ENCODE measurements at regions not wholly inside any gene's neighbourhood (a gene's known extent, or its start where the extent isn't known, plus 50 kb on each side); places are given as distances from the start of the nearest gene placed in this dataset.

DNA sequence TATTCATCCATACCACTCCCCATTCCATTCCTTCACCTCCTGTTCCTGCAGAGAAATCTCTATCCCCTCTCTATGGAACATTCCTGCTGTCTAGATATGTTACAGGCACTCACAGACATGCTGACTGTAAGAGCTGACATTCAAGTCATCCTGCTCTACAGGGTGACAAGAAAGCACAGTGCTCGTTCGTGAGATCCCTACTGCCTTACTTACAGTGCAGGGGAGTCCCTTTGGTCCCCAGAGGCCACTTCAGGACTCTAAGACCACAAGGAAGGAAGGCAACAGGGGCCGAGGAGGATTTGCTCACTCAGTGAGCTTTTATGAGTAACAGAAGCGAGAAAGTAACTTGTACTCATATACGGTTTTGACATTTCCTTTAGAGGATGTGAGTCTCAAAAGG, 110.5 kb downstream of the GAS1 start:
- no peaks in the 10 kb centered on the region for H3K9me3 ChIP-seq (ENCODE audit: control insufficient read depth in 2 of 2, low read length in 2 of 2)
- no peaks in the 10 kb centered on the region for H3K4me1 ChIP-seq (ENCODE audit: control insufficient read depth in 2 of 2, insufficient read depth in 2 of 2, low read length in 2 of 2)
- H3K36me3 ChIP-seq (ENCODE audit: control insufficient read depth in 2 of 2, insufficient read depth in 2 of 2, low read length in 2 of 2) = no peaks in the 10 kb centered on the region
- H3K9ac ChIP-seq (ENCODE audit: low read depth in 1 of 2, low read length in 2 of 2) = no peak overlapping the region
- no peaks in the 10 kb centered on the region for H3K27me3 ChIP-seq (ENCODE audit: control insufficient read depth in 2 of 2, insufficient read depth in 2 of 2, low read length in 2 of 2)
- H3K27ac ChIP-seq (ENCODE audit: low read depth in 2 of 2, low read length in 2 of 2) = no peak overlapping the region
- H3K4me3 ChIP-seq (ENCODE audit: low read length in 2 of 2) = no peak overlapping the region

- Histone ChIP-seq H3K4me3 (ENCODE audit: low read length in 2 of 2) (no peak overlapping the region), H3K4me1 (ENCODE audit: control insufficient read depth in 2 of 2, insufficient read depth in 2 of 2, low read length in 2 of 2) (no peaks in the 10 kb centered on the region), H3K36me3 (ENCODE audit: control insufficient read depth in 2 of 2, insufficient read depth in 2 of 2, low read length in 2 of 2) (no peaks in the 10 kb centered on the region), H3K9me3 (ENCODE audit: control insufficient read depth in 2 of 2, low read length in 2 of 2) (no peaks in the 10 kb centered on the region), H3K9ac (ENCODE audit: low read depth in 1 of 2, low read length in 2 of 2) (no peak overlapping the region), H3K27me3 (ENCODE audit: control insufficient read depth in 2 of 2, insufficient read depth in 2 of 2, low read length in 2 of 2) (no peaks in the 10 kb centered on the region), H3K27ac (ENCODE audit: low read depth in 2 of 2, low read length in 2 of 2) (no peak overlapping the region)
Measured at GRCh38 chr9:86836266-86836665, 111.0 kb downstream of the GAS1 start.

- Histone ChIP-seq H3K36me3 (ENCODE audit: control insufficient read depth in 2 of 2, insufficient read depth in 2 of 2, low read length in 2 of 2) (no peaks in the 10 kb centered on the region), H3K4me1 (ENCODE audit: control insufficient read depth in 2 of 2, insufficient read depth in 2 of 2, low read length in 2 of 2) (no peaks in the 10 kb centered on the region), H3K4me3 (ENCODE audit: low read length in 2 of 2) (no peak overlapping the region), H3K9me3 (ENCODE audit: control insufficient read depth in 2 of 2, low read length in 2 of 2) (no peaks in the 10 kb centered on the region), H3K9ac (ENCODE audit: low read depth in 1 of 2, low read length in 2 of 2) (no peak overlapping the region), H3K27me3 (ENCODE audit: control insufficient read depth in 2 of 2, insufficient read depth in 2 of 2, low read length in 2 of 2) (no peaks in the 10 kb centered on the region), H3K27ac (ENCODE audit: low read depth in 2 of 2, low read length in 2 of 2) (no peak overlapping the region)
Measured at GRCh38 chr9:86830356-86830755, 117.0 kb downstream of the GAS1 start.

- Histone ChIP-seq H3K27me3 (ENCODE audit: control insufficient read depth in 2 of 2, insufficient read depth in 2 of 2, low read length in 2 of 2) (no peaks in the 10 kb centered on the region), H3K27ac (ENCODE audit: low read depth in 2 of 2, low read length in 2 of 2) (no peak overlapping the region), H3K36me3 (ENCODE audit: control insufficient read depth in 2 of 2, insufficient read depth in 2 of 2, low read length in 2 of 2) (no peaks in the 10 kb centered on the region)
Measured at GRCh38 chr9:86829496-86830046, 117.7 kb downstream of the GAS1 start.

DNA sequence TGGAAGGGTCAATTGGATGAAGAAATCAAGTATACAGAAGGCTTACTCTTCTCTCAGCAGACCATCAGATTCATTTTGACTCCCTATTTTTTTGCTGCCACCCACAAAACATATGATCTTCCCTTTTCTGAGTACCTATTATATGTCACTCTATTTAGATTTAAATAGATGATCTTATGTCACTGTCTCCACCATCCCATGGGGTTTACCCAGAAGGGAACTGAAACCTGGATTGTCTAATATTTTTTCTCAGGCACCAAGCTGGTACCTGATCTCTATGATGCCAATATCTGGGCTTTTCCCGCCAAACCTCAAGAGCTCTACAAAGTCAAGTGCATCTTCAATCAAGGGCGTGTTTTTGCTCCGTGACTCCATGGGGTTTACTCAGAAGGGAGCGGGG, 118.7 kb downstream of the GAS1 start:
- Histone ChIP-seq H3K9ac (ENCODE audit: low read depth in 1 of 2, low read length in 2 of 2) (no peak overlapping the region), H3K4me3 (ENCODE audit: low read length in 2 of 2) (no peak overlapping the region), H3K9me3 (ENCODE audit: control insufficient read depth in 2 of 2, low read length in 2 of 2) (no peaks in the 10 kb centered on the region), H3K27ac (ENCODE audit: low read depth in 2 of 2, low read length in 2 of 2) (no peak overlapping the region), H3K4me1 (ENCODE audit: control insufficient read depth in 2 of 2, insufficient read depth in 2 of 2, low read length in 2 of 2) (no peaks in the 10 kb centered on the region), H3K27me3 (ENCODE audit: control insufficient read depth in 2 of 2, insufficient read depth in 2 of 2, low read length in 2 of 2) (no peaks in the 10 kb centered on the region), H3K36me3 (ENCODE audit: control insufficient read depth in 2 of 2, insufficient read depth in 2 of 2, low read length in 2 of 2) (no peaks in the 10 kb centered on the region)

More at GRCh38 chr9:86829496-86830046, 117.7 kb downstream of the GAS1 start:
- no peak overlapping the region for H3K4me3 ChIP-seq (ENCODE audit: low read length in 2 of 2)
- no peaks in the 10 kb centered on the region for H3K4me1 ChIP-seq (ENCODE audit: control insufficient read depth in 2 of 2, insufficient read depth in 2 of 2, low read length in 2 of 2)
- H3K9me3 ChIP-seq (ENCODE audit: control insufficient read depth in 2 of 2, low read length in 2 of 2) = no peaks in the 10 kb centered on the region
- H3K9ac ChIP-seq (ENCODE audit: low read depth in 1 of 2, low read length in 2 of 2) = no peak overlapping the region

DNA sequence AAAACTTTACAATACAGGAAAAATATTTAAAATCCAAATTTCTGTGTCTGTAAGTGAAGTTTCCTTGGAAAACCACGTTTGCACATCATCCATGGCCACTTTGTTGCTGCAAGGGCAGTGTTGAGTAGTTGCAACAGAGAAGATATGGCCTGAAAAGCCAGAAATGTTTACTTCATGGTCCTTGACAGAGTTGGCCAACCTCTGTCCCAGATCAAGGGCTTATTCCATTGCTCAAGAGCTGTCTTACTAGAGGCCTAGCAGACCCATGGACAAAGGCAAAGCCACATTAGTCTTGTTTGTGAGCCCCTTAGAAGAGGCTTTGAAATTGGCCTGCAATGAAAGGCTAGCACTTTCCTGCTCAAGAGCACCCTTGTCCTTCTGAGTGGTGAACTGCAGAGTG, 119.4 kb downstream of the GAS1 start:
- no peaks in the 10 kb centered on the region for H3K36me3 ChIP-seq (ENCODE audit: control insufficient read depth in 2 of 2, insufficient read depth in 2 of 2, low read length in 2 of 2)
- H3K27me3 ChIP-seq (ENCODE audit: control insufficient read depth in 2 of 2, insufficient read depth in 2 of 2, low read length in 2 of 2) = no peaks in the 10 kb centered on the region
- H3K4me3 ChIP-seq (ENCODE audit: low read length in 2 of 2) = no peak overlapping the region
- H3K9ac ChIP-seq (ENCODE audit: low read depth in 1 of 2, low read length in 2 of 2) = no peak overlapping the region
- no peak overlapping the region for H3K27ac ChIP-seq (ENCODE audit: low read depth in 2 of 2, low read length in 2 of 2)
- H3K4me1 ChIP-seq (ENCODE audit: control insufficient read depth in 2 of 2, insufficient read depth in 2 of 2, low read length in 2 of 2) = no peaks in the 10 kb centered on the region
- no peaks in the 10 kb centered on the region for H3K9me3 ChIP-seq (ENCODE audit: control insufficient read depth in 2 of 2, low read length in 2 of 2)

- no peak overlapping the region for H3K4me3 ChIP-seq (ENCODE audit: low read length in 2 of 2)
- H3K9me3 ChIP-seq (ENCODE audit: control insufficient read depth in 2 of 2, low read length in 2 of 2) = no peaks in the 10 kb centered on the region
- H3K27ac ChIP-seq (ENCODE audit: low read depth in 2 of 2, low read length in 2 of 2) = no peak overlapping the region
- H3K36me3 ChIP-seq (ENCODE audit: control insufficient read depth in 2 of 2, insufficient read depth in 2 of 2, low read length in 2 of 2) = no peaks in the 10 kb centered on the region
- no peaks in the 10 kb centered on the region for H3K4me1 ChIP-seq (ENCODE audit: control insufficient read depth in 2 of 2, insufficient read depth in 2 of 2, low read length in 2 of 2)
- H3K9ac ChIP-seq (ENCODE audit: low read depth in 1 of 2, low read length in 2 of 2) = no peak overlapping the region
- no peaks in the 10 kb centered on the region for H3K27me3 ChIP-seq (ENCODE audit: control insufficient read depth in 2 of 2, insufficient read depth in 2 of 2, low read length in 2 of 2)
Measured at GRCh38 chr9:86825299-86825698, 122.0 kb downstream of the GAS1 start.

DNA sequence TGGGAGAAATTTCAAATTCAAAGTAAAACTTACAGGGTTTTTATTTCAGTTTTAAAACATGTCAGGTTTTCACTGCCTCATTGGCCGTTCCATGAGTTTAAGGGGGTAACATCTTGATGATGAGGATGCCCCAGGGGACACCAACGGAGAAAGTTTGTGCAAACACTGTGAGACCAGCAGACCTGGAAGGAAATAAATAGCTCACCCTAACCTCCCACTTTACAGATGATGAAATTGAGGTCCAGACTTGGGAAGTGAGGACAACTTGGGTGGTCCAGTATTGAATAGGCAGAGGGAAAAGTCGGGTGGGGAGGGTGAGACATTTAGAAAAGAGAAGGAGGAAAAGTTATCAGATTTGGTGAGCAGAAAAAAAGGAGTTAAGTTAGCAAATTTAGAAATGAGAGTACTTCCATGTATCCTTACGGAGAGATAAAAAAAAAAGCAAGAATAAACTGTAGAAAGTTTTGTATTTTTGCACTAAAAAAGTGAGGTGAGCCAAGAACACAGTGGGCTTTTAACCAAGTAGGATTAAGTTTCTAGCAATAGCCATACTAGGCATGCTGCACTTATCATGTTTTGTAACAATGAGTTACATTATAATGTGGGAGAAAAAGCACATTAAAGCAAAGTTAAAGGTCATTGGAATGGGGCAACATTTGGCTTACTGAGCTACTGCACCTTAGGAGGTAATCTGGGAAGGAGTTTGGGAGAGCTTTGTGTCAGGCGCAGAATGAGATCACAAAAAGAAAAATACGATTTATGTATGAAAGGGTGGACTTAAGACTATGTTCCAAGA, 125.1 kb downstream of the GAS1 start:
- Histone ChIP-seq H3K4me1 (ENCODE audit: control insufficient read depth in 2 of 2, insufficient read depth in 2 of 2, low read length in 2 of 2) (no peaks in the 10 kb centered on the region), H3K9me3 (ENCODE audit: control insufficient read depth in 2 of 2, low read length in 2 of 2) (no peaks in the 10 kb centered on the region), H3K27me3 (ENCODE audit: control insufficient read depth in 2 of 2, insufficient read depth in 2 of 2, low read length in 2 of 2) (no peaks in the 10 kb centered on the region), H3K36me3 (ENCODE audit: control insufficient read depth in 2 of 2, insufficient read depth in 2 of 2, low read length in 2 of 2) (no peaks in the 10 kb centered on the region), H3K27ac (ENCODE audit: low read depth in 2 of 2, low read length in 2 of 2) (no peak overlapping the region), H3K9ac (ENCODE audit: low read depth in 1 of 2, low read length in 2 of 2) (no peak overlapping the region), H3K4me3 (ENCODE audit: low read length in 2 of 2) (no peak overlapping the region)

- H3K27me3 ChIP-seq (ENCODE audit: control insufficient read depth in 2 of 2, insufficient read depth in 2 of 2, low read length in 2 of 2) = no peaks in the 10 kb centered on the region
- H3K36me3 ChIP-seq (ENCODE audit: control insufficient read depth in 2 of 2, insufficient read depth in 2 of 2, low read length in 2 of 2) = no peaks in the 10 kb centered on the region
- no peak overlapping the region for H3K4me3 ChIP-seq (ENCODE audit: low read length in 2 of 2)
- H3K9me3 ChIP-seq (ENCODE audit: control insufficient read depth in 2 of 2, low read length in 2 of 2) = no peaks in the 10 kb centered on the region
- no peak overlapping the region for H3K9ac ChIP-seq (ENCODE audit: low read depth in 1 of 2, low read length in 2 of 2)
- no peaks in the 10 kb centered on the region for H3K4me1 ChIP-seq (ENCODE audit: control insufficient read depth in 2 of 2, insufficient read depth in 2 of 2, low read length in 2 of 2)
- no peak overlapping the region for H3K27ac ChIP-seq (ENCODE audit: low read depth in 2 of 2, low read length in 2 of 2)
Measured at GRCh38 chr9:86821006-86821845, 126.1 kb downstream of the GAS1 start.

DNA sequence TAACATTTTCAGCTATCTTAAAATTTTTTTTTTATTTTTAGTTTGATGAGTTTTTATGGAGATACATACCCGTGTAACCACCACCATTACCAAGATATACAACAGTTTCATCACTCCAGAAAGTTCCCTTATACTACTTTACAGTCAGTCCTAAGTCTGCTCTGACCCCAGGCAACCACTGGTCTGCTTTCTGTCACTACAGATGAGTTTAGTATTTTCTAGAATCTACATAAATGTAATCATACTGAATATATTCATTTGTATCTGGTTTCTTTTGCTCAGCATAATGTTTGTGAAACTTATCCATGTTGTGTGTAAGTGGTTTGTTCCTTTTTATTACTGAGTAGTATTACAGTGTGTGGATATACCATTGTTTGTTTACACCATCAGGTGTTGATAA, 127.8 kb downstream of the GAS1 start:
- no peaks in the 10 kb centered on the region for H3K36me3 ChIP-seq (ENCODE audit: control insufficient read depth in 2 of 2, insufficient read depth in 2 of 2, low read length in 2 of 2)
- H3K27me3 ChIP-seq (ENCODE audit: control insufficient read depth in 2 of 2, insufficient read depth in 2 of 2, low read length in 2 of 2) = no peaks in the 10 kb centered on the region
- H3K9me3 ChIP-seq (ENCODE audit: control insufficient read depth in 2 of 2, low read length in 2 of 2) = no peaks in the 10 kb centered on the region
- H3K27ac ChIP-seq (ENCODE audit: low read depth in 2 of 2, low read length in 2 of 2) = no peak overlapping the region
- no peak overlapping the region for H3K9ac ChIP-seq (ENCODE audit: low read depth in 1 of 2, low read length in 2 of 2)
- no peaks in the 10 kb centered on the region for H3K4me1 ChIP-seq (ENCODE audit: control insufficient read depth in 2 of 2, insufficient read depth in 2 of 2, low read length in 2 of 2)
- H3K4me3 ChIP-seq (ENCODE audit: low read length in 2 of 2) = no peak overlapping the region
